Activated CD4-positive, alpha-beta T cell treated with anti-CD3 and anti-CD28 coated beads for 4 hours (primary cell): ENCODE measurements at regions not wholly inside any gene's neighbourhood (a gene's known extent, or its start where the extent isn't known, plus 50 kb on each side); places are given as distances from the start of the nearest gene placed in this dataset.
"Not testable (repeated sequence)": the region's sequence is repeated elsewhere in the genome, so short reads cannot be mapped to it uniquely, and the experiment has no call there.

ENCODE experiments used
- DNase-seq, 2 donors: peaks; one replicate each; pipeline ENCODE4 v3.0.0-alpha.2; 2020

GRCh38 chr11:134978388-134979088, 566.5 kb upstream of the B3GAT1 start:
- no peak for DNase-seq

- no peak for DNase-seq
Observed at GRCh38 chr11:134976551-134976950, 564.5 kb upstream of the B3GAT1 start.

GRCh38 chr11:134975866-134976376, 563.9 kb upstream of the B3GAT1 start:
- no peak for DNase-seq

GRCh38 chr11:134973801-134974200, 561.8 kb upstream of the B3GAT1 start:
- DNase-seq: no peak

- no peak for DNase-seq
Observed at GRCh38 chr11:134971381-134971780, 559.3 kb upstream of the B3GAT1 start.

GRCh38 chr11:134967746-134968145, 555.7 kb upstream of the B3GAT1 start:
- no peak for DNase-seq

GRCh38 chr11:134961386-134961785, 549.3 kb upstream of the B3GAT1 start:
- not testable (repeated sequence) for DNase-seq

GRCh38 chr11:134958870-134959269, 546.8 kb upstream of the B3GAT1 start:
- no peak for DNase-seq

GRCh38 chr11:134958336-134958640, 546.2 kb upstream of the B3GAT1 start:
- DNase-seq: no peak

- DNase-seq: no peak
Observed at GRCh38 chr11:134957540-134958335, 545.7 kb upstream of the B3GAT1 start.

GRCh38 chr11:134956450-134957210, 544.6 kb upstream of the B3GAT1 start:
- no peak for DNase-seq

- not testable (repeated sequence) for DNase-seq
Observed at GRCh38 chr11:134955970-134956369, 543.9 kb upstream of the B3GAT1 start.

- DNase-seq: no peak
Observed at GRCh38 chr11:134955281-134955680, 543.2 kb upstream of the B3GAT1 start.

- DNase-seq: not testable (repeated sequence)
Observed at GRCh38 chr11:134954456-134954855, 542.4 kb upstream of the B3GAT1 start.

GRCh38 chr11:134953417-134953970, 541.5 kb upstream of the B3GAT1 start:
- DNase-seq: not testable (repeated sequence)

- DNase-seq: no peak
Observed at GRCh38 chr11:134951305-134951700, 539.3 kb upstream of the B3GAT1 start.

GRCh38 chr11:134950692-134951304, 538.8 kb upstream of the B3GAT1 start:
- DNase-seq: no peak

- no peak for DNase-seq
Observed at GRCh38 chr11:134949121-134950090, 537.4 kb upstream of the B3GAT1 start.

GRCh38 chr11:134947556-134947955, 535.5 kb upstream of the B3GAT1 start:
- no peak for DNase-seq

- no peak for DNase-seq
Observed at GRCh38 chr11:134945993-134946392, 534.0 kb upstream of the B3GAT1 start.

GRCh38 chr11:134944986-134945385, 532.9 kb upstream of the B3GAT1 start:
- DNase-seq: no peak
